Transverse colon (tissue), 3 donors: ENCODE measurements at regions not wholly inside any gene's neighbourhood (a gene's known extent, or its start where the extent isn't known, plus 50 kb on each side); places are given as distances from the start of the nearest gene placed in this dataset.

ENCODE experiments used
- EP300 ChIP-seq: sonication (generic); formaldehyde crosslinking; IDR thresholded peaks from one replicate; pipeline ENCODE4 v1.6.1; 2017; ENCODE audit warnings: antibody characterized with exemption, low read depth
- POLR2A ChIP-seq: fragments of 450-650 bp; IDR thresholded peaks from one replicate; pipeline ENCODE4 v1.6.1; 2016; ENCODE audit warnings: antibody characterized with exemption, mild to moderate bottlenecking, moderate library complexity
- TF ChIP-seq, protein P1 (sequence below), 5 experiments: fragments of 200-600 bp in 3 of 5; fragments of 450-650 bp in 2 of 5; sonication (generic) in 3 of 5; IDR thresholded peaks; 1 replicate in 2 of 5; 2 replicates in 3 of 5; pipeline ENCODE4 v1.5.1; 2016 to 2017; ENCODE audit warnings: antibody characterized with exemption in 5 of 5, inconsistent platforms in 3 of 5, mild to moderate bottlenecking in 2 of 5, moderate library complexity in 1 of 5

DNA sequence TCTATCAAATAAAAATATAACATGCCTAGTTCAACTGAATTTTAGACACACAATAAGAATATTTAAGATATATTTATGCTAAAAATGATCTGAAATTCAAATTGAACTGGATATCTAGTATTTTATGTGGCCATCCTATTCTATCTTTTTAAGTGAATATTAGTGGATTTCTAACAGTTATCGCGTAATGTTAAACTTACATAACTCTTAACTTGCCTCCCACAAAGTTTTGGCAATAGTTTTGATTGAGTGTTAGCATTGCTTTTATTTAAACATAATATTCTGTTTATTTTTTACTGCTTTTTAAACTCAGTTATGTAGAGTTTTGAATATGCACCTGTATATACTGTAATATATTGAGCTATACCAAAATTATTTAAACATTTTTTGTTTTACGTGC is 1279.5 kb downstream of the OTOL1 start:
- TF ChIP-seq, protein P1, sequence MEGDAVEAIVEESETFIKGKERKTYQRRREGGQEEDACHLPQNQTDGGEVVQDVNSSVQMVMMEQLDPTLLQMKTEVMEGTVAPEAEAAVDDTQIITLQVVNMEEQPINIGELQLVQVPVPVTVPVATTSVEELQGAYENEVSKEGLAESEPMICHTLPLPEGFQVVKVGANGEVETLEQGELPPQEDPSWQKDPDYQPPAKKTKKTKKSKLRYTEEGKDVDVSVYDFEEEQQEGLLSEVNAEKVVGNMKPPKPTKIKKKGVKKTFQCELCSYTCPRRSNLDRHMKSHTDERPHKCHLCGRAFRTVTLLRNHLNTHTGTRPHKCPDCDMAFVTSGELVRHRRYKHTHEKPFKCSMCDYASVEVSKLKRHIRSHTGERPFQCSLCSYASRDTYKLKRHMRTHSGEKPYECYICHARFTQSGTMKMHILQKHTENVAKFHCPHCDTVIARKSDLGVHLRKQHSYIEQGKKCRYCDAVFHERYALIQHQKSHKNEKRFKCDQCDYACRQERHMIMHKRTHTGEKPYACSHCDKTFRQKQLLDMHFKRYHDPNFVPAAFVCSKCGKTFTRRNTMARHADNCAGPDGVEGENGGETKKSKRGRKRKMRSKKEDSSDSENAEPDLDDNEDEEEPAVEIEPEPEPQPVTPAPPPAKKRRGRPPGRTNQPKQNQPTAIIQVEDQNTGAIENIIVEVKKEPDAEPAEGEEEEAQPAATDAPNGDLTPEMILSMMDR (IDR thresholded peaks at IDR 0.05), result no peak
- TF ChIP-seq POLR2A (no peak), EP300 (no peak)
